VCaP (cell line): ENCODE measurements at regions not wholly inside any gene's neighbourhood (a gene's known extent, or its start where the extent isn't known, plus 50 kb on each side); places are given as distances from the start of the nearest gene placed in this dataset.

Experiments used
- H3K27ac ChIP-seq: fragments of 450-650 bp; 2 replicates; pipeline ENCODE4 v1.5.1; 2017
- CTCF ChIP-seq: fragments of 450-650 bp; conservative IDR thresholded peaks from 2 replicates; pipeline ENCODE4 v1.5.1; 2017; ENCODE audit warnings: mild to moderate bottlenecking, moderate library complexity

GRCh38 chr7:17440831-17441230, 142.4 kb downstream of the AHR start:
- no peak for TF ChIP-seq CTCF
- H3K27ac ChIP-seq = no peak overlapping the region

- no peak for TF ChIP-seq CTCF
- no peak overlapping the region for H3K27ac ChIP-seq
These were observed 143.1 kb downstream of the AHR start for GRCh38 chr7:17441557-17441956.

GRCh38 chr7:17444151-17444550, 145.7 kb downstream of the AHR start:
- H3K27ac ChIP-seq = no peak overlapping the region
- no peak for TF ChIP-seq CTCF

- TF ChIP-seq CTCF = no peak
- no peak overlapping the region for H3K27ac ChIP-seq
These were observed 146.2 kb downstream of the AHR start for GRCh38 chr7:17444673-17445072.

- no peak overlapping the region for H3K27ac ChIP-seq
- TF ChIP-seq CTCF = no peak
These were observed 147.9 kb downstream of the AHR start for GRCh38 chr7:17446340-17446739.

GRCh38 chr7:17447728-17448478, 149.5 kb downstream of the AHR start:
- H3K27ac ChIP-seq = no peak overlapping the region
- TF ChIP-seq CTCF = no peak

GRCh38 chr7:17448479-17449423, 150.3 kb downstream of the AHR start:
- H3K27ac ChIP-seq = no peak overlapping the region
- no peak for TF ChIP-seq CTCF
